ENCODE measurements at regions not wholly inside any gene's neighbourhood (a gene's known extent, or its start where the extent isn't known, plus 50 kb on each side); places are given as distances from the start of the nearest gene placed in this dataset.

DNA sequence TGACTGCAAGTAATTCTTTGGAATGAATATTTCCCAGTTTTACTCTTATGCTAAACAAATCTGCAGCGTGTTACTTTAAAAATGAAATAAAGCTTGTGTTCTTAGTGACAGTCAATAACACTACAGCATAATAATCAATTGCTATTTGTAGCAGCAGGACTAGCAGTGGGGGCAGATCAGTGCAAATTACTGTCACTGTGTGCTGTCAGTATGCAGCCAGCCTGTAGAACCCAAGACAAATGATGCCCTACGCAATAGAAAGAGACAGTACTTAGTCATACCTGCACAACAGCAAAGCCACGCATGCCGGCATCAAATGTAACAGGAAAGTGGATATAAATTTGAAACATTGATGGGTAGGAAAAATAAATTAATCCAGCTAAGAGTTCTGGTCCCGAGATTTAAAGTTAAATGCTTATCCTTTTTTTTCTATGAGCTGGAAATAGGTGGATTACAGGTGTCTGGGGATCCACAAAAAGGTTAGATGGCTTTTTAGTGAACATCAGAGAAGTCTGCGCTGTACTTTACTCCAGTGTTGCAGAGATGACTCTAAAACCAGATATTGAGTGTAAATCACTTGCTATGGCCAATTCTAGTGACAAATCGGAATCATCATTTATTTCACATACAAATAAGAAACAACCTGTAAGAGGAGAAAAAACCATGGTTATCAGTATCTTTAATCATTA lies 812.4 kb upstream of the ZEB2 start:
- no peak for TF ChIP-seq POLR2A (IDR thresholded peaks at IDR 0.05)
- TF ChIP-seq, protein P1, sequence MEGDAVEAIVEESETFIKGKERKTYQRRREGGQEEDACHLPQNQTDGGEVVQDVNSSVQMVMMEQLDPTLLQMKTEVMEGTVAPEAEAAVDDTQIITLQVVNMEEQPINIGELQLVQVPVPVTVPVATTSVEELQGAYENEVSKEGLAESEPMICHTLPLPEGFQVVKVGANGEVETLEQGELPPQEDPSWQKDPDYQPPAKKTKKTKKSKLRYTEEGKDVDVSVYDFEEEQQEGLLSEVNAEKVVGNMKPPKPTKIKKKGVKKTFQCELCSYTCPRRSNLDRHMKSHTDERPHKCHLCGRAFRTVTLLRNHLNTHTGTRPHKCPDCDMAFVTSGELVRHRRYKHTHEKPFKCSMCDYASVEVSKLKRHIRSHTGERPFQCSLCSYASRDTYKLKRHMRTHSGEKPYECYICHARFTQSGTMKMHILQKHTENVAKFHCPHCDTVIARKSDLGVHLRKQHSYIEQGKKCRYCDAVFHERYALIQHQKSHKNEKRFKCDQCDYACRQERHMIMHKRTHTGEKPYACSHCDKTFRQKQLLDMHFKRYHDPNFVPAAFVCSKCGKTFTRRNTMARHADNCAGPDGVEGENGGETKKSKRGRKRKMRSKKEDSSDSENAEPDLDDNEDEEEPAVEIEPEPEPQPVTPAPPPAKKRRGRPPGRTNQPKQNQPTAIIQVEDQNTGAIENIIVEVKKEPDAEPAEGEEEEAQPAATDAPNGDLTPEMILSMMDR (IDR thresholded peaks at IDR 0.05) = no peak

Data from Peyer's patch (tissue), 4 donors.